CD14-positive monocyte (primary cell): ENCODE measurements at regions not wholly inside any gene's neighbourhood (a gene's known extent, or its start where the extent isn't known, plus 50 kb on each side); places are given as distances from the start of the nearest gene placed in this dataset.
A peak's percentile ranks its signal among the peaks of the same experiment; 100 is the strongest.

Experiments used
- DNase-seq, 3 donors: peaks; one replicate each; pipeline ENCODE4 v3.0.0-alpha.2; 2011 to 2022
- H2AFZ ChIP-seq: 2 replicates; pipeline ENCODE4 v1.6.0; 2012; ENCODE audit warnings: mild to moderate bottlenecking, low read depth, low read length, inconsistent platforms; ENCODE audit not compliant: insufficient read depth, poor library complexity, severe bottlenecking
- H3K27ac ChIP-seq, 2 donors: 1 replicate in 1 of 2; 2 replicates in 1 of 2; pipeline ENCODE4 v1.5.1; 2012 to 2013; ENCODE audit warnings: low read length in 2 of 2, control low read depth in 1 of 2, inconsistent platforms in 1 of 2, low read depth in 1 of 2, mild to moderate bottlenecking in 1 of 2
- H3K27me3 ChIP-seq, 2 donors: one replicate each; pipeline versions ENCODE4 v1.6.0 to v1.6.1; 2011 to 2013; ENCODE audit warnings: low read length in 2 of 2; ENCODE audit not compliant: control insufficient read depth in 2 of 2, insufficient read depth in 2 of 2
- H3K36me3 ChIP-seq, 2 donors: replicated peaks in 1 of 2; 1 replicate in 1 of 2; 2 replicates in 1 of 2; pipeline versions ENCODE4 v1.5.1 to v1.6.1; 2012 to 2013; ENCODE audit warnings: low read length in 2 of 2, control low read depth in 1 of 2, inconsistent platforms in 1 of 2, mild to moderate bottlenecking in 1 of 2; ENCODE audit not compliant: insufficient read depth in 2 of 2, control insufficient read depth in 1 of 2
- H3K4me1 ChIP-seq, 2 donors: 1 replicate in 1 of 2; 2 replicates in 1 of 2; pipeline versions ENCODE4 v1.5.1 to v1.6.1; 2012 to 2013; ENCODE audit warnings: low read length in 2 of 2, control low read depth in 1 of 2, inconsistent platforms in 1 of 2, mild to moderate bottlenecking in 1 of 2, moderate library complexity in 1 of 2; ENCODE audit not compliant: insufficient read depth in 2 of 2, control insufficient read depth in 1 of 2
- H3K4me2 ChIP-seq: replicated peaks from 2 replicates; pipeline ENCODE3; 2012; ENCODE audit warnings: low read length, moderate library complexity, mild to moderate bottlenecking; ENCODE audit not compliant: poor library complexity, severe bottlenecking; ENCODE audit errors: extremely low read depth
- H3K4me3 ChIP-seq, 3 experiments: fragments of 200-600 bp in 1 of 3; sonication (generic) in 1 of 3; replicated peaks in 1 of 3; 1 replicate in 2 of 3; 2 replicates in 1 of 3; pipeline ENCODE4 v1.5.1; 2011 to 2013; ENCODE audit warnings: low read length in 3 of 3, mild to moderate bottlenecking in 3 of 3, control low read depth in 2 of 3, low read depth in 2 of 3, inconsistent platforms in 1 of 3, moderate library complexity in 1 of 3
- H3K79me2 ChIP-seq: 2 replicates; pipeline ENCODE4 v1.6.0; 2012; ENCODE audit warnings: mild to moderate bottlenecking, control low read depth, inconsistent platforms, low read length, moderate library complexity; ENCODE audit not compliant: insufficient read depth
- H3K9ac ChIP-seq: 2 replicates; pipeline ENCODE4 v1.6.0; 2017; ENCODE audit warnings: low read length, mild to moderate bottlenecking; ENCODE audit not compliant: insufficient read depth, poor library complexity, severe bottlenecking
- H3K9me3 ChIP-seq, 2 donors: replicated peaks in 1 of 2; 1 replicate in 1 of 2; 2 replicates in 1 of 2; pipeline versions ENCODE4 v1.5.1 to v1.6.1; 2012 to 2013; ENCODE audit warnings: low read length in 2 of 2, control low read depth in 1 of 2; ENCODE audit not compliant: control insufficient read depth in 1 of 2, insufficient read depth in 1 of 2
- H4K20me1 ChIP-seq: 2 replicates; pipeline ENCODE4 v1.6.0; 2012; ENCODE audit warnings: mild to moderate bottlenecking, low read length, control low read depth, moderate library complexity; ENCODE audit not compliant: insufficient read depth
- H3K27ac Mint-ChIP-seq, 7 donors: one replicate each; pipeline ENCODE4 v1.8.0; 2020; ENCODE audit warnings: mild to moderate bottlenecking in 7 of 7, mixed read lengths in 7 of 7, moderate library complexity in 6 of 7, inconsistent platforms in 2 of 7
- H3K27me3 Mint-ChIP-seq, 3 donors: one replicate each; pipeline ENCODE4 v1.8.0; 2021 to 2022; ENCODE audit warnings: low read depth in 3 of 3, mild to moderate bottlenecking in 3 of 3, mixed read lengths in 3 of 3, moderate library complexity in 3 of 3, inconsistent platforms in 1 of 3
- H3K36me3 Mint-ChIP-seq, 2 donors: one replicate each; pipeline ENCODE4 v1.8.0; 2020; ENCODE audit warnings: mixed read lengths in 2 of 2, inconsistent platforms in 1 of 2, mild to moderate bottlenecking in 1 of 2
- H3K4me1 Mint-ChIP-seq: one replicate; pipeline ENCODE4 v1.8.0; 2020; ENCODE audit warnings: mild to moderate bottlenecking, mixed read lengths
- H3K4me3 Mint-ChIP-seq, 2 donors: one replicate each; pipeline ENCODE4 v1.8.0; 2020; ENCODE audit warnings: mild to moderate bottlenecking in 2 of 2, mixed read lengths in 2 of 2, moderate library complexity in 1 of 2
- H3K9me3 Mint-ChIP-seq, 7 donors: one replicate each; pipeline ENCODE4 v1.8.0; 2020 to 2022; ENCODE audit warnings: mixed read lengths in 7 of 7, mild to moderate bottlenecking in 6 of 7, moderate library complexity in 6 of 7, inconsistent platforms in 2 of 7
- WGBS: methylation state at CpG from one replicate; pipeline ENCODE4 v1.1.5; 2013; ENCODE audit warnings: missing lambda C conversion rate; ENCODE audit not compliant: insufficient coverage; 5-methylcytosine and 5-hydroxymethylcytosine counted together
- intact Hi-C, 2 donors: fragments of 100-400 bp; cut with micrococcal nuclease; formaldehyde crosslinking; loops; one replicate each; pipeline versions ENCODE4 v1.15.0 to v1.15.1; 2023
- TF ChIP-seq, protein P1 (sequence below): fragments of 200-600 bp; IDR thresholded peaks from one replicate; pipeline ENCODE4 v1.8.0; 2022; ENCODE audit warnings: antibody characterized with exemption, mild to moderate bottlenecking

DNA sequence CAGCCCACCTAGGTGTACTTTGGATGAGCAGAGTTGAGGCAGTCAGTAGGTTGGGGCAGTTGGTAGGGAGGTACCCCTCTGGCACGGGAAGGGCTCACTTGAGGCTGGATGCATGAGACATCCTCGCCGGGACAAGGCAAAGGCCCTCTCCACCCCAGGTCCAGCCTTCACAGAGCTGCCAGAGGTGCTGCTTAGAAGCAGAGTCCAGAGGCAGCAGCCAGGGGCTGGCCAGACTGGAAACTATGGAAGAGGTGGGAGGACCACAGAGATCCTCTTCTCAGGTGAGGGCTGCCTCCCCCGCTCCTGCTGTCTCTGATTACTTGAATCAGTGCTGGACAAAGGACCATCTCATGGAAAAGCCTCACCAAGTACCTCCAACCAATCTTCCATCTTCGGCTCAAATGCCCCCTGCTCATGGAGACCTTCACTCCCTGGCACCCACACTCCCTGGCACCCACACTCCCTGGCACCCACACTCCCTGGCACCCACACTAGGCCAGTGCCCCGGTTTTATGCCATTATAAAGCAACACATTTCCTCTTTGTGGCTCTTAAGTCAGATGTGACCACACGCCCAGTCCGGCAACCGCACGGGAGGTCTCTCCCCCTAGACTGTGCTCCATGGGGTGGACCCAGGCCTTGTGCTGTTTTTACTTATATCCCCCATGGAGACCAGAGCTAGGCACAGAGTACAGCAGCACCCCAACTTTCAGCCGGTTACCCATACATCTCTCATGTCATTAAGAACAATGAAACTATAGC lies 100.1 kb downstream of the YTHDF1 start:
- 81% methylated on average over 8 of the region's 11 CpGs for WGBS
- H3K4me1 Mint-ChIP-seq = no peaks in the 10 kb centered on the region
- peak overlapping the region in 1 of 7 donors; percentile 11 for H3K27ac Mint-ChIP-seq
- peaks cover 5 to 25% (median 10%) of the 10 kb centered on the region in 3 donors for H3K27me3 Mint-ChIP-seq
- no peak for DNase-seq
- no peak overlapping the region for H2AFZ ChIP-seq
- peak overlapping the region in 1 of 2 donors; percentile 11 for H3K4me3 Mint-ChIP-seq
- H3K4me2 ChIP-seq = no peak overlapping the region
- H3K9ac ChIP-seq = no peak overlapping the region
- peaks cover 3 to 9% (median 6%) of the 10 kb centered on the region in 7 donors for H3K9me3 Mint-ChIP-seq
- no peaks in the 10 kb centered on the region for H4K20me1 ChIP-seq
- intact Hi-C loops = no loop called here
- H3K4me1 ChIP-seq = no peaks in the 10 kb centered on the region
- H3K36me3 Mint-ChIP-seq = no peaks in the 10 kb centered on the region
- no peak overlapping the region for H3K4me3 ChIP-seq
- H3K79me2 ChIP-seq = no peaks in the 10 kb centered on the region
- H3K36me3 ChIP-seq = no peaks in the 10 kb centered on the region
- peaks cover 8 to 10% of the 10 kb centered on the region in 2 donors for H3K9me3 ChIP-seq
- no peak overlapping the region for H3K27ac ChIP-seq
- peaks cover 0 to 5% of the 10 kb centered on the region in 2 donors for H3K27me3 ChIP-seq
- TF ChIP-seq, protein P1, sequence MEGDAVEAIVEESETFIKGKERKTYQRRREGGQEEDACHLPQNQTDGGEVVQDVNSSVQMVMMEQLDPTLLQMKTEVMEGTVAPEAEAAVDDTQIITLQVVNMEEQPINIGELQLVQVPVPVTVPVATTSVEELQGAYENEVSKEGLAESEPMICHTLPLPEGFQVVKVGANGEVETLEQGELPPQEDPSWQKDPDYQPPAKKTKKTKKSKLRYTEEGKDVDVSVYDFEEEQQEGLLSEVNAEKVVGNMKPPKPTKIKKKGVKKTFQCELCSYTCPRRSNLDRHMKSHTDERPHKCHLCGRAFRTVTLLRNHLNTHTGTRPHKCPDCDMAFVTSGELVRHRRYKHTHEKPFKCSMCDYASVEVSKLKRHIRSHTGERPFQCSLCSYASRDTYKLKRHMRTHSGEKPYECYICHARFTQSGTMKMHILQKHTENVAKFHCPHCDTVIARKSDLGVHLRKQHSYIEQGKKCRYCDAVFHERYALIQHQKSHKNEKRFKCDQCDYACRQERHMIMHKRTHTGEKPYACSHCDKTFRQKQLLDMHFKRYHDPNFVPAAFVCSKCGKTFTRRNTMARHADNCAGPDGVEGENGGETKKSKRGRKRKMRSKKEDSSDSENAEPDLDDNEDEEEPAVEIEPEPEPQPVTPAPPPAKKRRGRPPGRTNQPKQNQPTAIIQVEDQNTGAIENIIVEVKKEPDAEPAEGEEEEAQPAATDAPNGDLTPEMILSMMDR = no peak

DNA sequence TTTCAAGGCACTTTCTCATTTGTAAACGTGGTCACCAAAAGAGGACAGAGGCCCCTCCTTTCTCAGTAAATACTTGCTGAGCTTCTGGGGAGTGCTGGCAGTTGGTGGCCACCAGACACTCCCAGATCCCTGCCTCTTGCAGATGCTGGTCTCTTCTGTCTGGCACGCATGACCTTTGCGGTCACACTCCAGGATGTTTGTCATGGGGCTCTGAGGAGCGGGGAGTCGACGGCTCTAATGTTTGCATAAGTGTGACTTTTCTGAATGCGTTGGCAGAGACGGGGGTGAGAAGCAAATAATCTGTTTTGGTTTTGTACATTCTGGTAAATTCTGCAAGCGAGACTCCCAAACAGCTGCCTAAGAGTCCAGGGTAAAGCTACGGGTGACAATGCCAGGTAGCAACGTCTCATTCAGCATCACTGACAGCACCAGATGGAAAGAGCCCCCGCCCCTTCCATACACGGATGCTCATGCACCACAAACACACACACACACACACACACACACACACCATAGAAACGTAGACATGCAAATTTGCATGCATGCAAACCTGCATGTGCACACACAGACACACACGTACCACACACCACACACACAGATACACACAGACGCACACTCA lies 101.1 kb downstream of the YTHDF1 start:
- H3K27me3 Mint-ChIP-seq = peaks cover 5 to 22% (median 10%) of the 10 kb centered on the region in 3 donors
- no peak overlapping the region for H3K4me3 Mint-ChIP-seq
- peaks cover 4 to 12% (median 7%) of the 10 kb centered on the region in 7 donors for H3K9me3 Mint-ChIP-seq
- H3K4me3 ChIP-seq = no peak overlapping the region
- H3K9ac ChIP-seq = no peak overlapping the region
- no peak overlapping the region for H3K27ac ChIP-seq
- H3K4me1 Mint-ChIP-seq = no peaks in the 10 kb centered on the region
- no peaks in the 10 kb centered on the region for H3K79me2 ChIP-seq
- H2AFZ ChIP-seq = no peak overlapping the region
- H3K4me2 ChIP-seq = no peak overlapping the region
- H3K36me3 Mint-ChIP-seq = no peaks in the 10 kb centered on the region
- peaks cover 11 to 12% of the 10 kb centered on the region in 2 donors for H3K9me3 ChIP-seq
- H3K27ac Mint-ChIP-seq = no peak overlapping the region
- H3K36me3 ChIP-seq = no peaks in the 10 kb centered on the region
- intact Hi-C loops = no loop called here
- WGBS = 84% methylated on average over 14 of the region's 16 CpGs
- no peaks in the 10 kb centered on the region for H4K20me1 ChIP-seq
- TF ChIP-seq, protein P1 = no peak
- H3K27me3 ChIP-seq = peaks cover 0 to 5% of the 10 kb centered on the region in 2 donors
- no peak for DNase-seq
- no peaks in the 10 kb centered on the region for H3K4me1 ChIP-seq
